Islet precursor cell (in vitro differentiated cells): ENCODE measurements at regions not wholly inside any gene's neighbourhood (a gene's known extent, or its start where the extent isn't known, plus 50 kb on each side); places are given as distances from the start of the nearest gene placed in this dataset.
A peak's percentile ranks its signal among the peaks of the same experiment; 100 is the strongest.

Experiments used
- DNase-seq: peaks from one replicate; pipeline ENCODE4 v3.0.0-alpha.2; 2018

DNA sequence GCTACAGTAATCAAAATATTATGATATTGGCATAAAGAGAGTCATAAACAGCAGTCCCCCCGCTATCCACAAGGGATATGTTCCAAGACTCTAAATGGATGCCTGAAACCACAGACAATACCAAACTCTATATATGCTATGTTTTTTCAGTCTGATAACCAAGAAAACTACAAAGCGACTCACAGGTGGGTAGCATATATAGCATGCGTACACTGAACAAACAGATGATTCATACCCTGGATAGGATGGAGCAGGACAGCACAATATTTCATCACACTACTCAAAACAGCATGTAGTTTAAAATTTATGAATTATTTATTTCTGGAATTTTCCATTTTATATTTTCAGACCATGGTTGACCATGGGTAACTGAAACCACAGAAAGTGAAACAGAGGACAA is 87.0 kb upstream of the PPP2R3A start:
- no peak for DNase-seq

DNA sequence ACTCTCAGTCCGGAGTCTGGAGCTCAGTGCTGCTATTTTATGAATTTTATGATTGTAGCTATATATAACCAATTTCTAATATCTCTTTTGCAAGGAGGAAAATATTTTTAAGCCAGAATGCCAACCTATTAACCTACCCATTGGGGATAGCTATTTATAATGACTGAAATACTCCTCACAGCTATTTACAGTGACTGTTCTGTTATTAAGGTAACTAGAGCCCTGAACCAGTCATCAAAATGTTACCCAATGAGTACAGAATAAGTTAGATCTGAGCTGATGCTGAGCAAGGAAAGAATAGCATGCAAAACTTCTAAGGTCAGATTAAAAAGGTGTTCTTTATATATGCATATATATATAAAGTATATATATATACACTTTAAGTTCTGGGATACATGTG is 79.6 kb upstream of the PPP2R3A start:
- DNase-seq: no peak

DNA sequence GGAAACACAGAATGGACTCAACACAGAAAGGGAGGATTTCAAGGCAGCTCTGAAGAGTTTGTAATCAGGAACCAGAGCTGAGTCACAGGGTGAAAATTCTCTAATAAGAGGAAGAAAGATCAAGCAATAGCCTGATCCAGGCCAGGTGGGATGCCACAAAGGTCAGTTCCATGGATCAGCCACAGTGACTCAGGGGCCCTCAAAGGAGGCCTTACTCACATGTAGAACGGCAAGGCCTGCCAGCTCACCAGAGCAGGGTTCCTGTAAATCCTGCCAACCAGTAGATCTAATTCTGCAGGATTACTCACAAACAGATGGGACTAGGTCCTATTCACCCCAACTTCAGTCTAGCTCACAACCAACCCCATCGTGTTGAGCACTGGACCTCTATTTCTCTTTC is 78.3 kb upstream of the PPP2R3A start:
- no peak for DNase-seq

DNA sequence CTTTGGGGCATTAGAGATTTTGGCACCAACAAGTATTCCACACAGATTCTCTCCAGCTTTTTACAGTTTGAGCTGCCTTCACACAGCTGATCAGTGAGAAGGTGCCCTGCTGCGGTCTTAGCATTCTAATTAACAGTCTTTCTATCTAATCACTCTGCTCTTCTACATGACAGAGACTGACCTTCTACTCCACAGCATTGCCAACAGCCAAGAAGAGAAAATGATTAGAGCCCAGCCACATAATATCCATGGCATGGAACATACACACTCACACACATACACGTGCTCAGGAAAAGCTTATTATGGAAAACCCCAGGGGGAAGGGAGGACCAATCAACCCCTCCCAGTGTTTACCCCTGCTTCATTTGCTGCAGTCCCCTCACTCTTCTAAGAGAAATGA is 76.1 kb upstream of the PPP2R3A start:
- no peak for DNase-seq

DNA sequence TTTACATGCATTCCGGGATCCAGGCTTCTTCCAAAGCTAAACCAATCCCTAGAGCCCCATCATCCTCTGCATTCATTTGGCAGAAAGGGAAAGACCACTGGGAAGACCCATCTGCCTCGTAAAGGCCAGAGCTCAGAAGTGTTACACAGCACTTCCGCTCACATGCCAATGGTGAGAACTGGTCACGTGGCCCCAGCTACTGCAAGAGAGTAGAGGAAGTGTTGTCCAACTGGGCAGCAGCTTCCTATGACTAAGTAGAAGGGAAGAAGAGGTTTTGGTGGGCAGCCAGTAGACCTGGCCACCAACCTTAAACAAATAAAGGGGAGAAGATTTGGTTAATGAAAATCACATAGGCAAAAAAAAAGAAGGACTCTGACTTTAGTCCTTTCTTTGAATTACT is 74.4 kb upstream of the PPP2R3A start:
- no peak for DNase-seq

DNA sequence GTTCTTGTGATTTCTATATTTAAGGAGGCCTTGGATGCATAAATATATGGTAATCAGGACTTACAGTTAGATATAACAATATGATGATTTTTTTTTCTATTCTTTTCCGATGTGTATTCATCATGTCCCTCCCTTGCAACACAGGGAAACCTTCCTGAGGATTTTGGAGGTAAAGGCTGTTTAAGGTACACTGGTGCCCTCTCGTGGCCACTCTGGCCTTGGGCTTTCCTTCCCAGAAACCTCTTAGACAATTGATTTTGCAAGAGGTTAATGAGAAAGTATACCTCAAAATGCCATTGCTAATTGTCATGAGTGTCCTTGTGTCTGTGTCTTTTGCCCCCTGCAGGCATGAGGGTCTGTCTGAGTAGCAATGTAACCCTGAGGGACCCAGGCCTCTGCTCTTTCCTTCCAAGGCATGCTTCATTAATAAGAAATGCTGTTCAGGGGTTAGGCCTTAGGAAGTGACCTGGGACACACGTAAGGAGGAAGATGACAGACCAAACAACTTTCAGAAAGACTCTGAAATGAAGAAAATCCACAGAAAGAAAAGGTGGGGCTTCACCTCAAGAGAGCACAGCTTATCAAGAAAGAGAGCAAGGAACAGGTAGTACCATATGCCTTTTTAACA is 70.3 kb upstream of the PPP2R3A start:
- DNase-seq: peak; percentile 87

DNA sequence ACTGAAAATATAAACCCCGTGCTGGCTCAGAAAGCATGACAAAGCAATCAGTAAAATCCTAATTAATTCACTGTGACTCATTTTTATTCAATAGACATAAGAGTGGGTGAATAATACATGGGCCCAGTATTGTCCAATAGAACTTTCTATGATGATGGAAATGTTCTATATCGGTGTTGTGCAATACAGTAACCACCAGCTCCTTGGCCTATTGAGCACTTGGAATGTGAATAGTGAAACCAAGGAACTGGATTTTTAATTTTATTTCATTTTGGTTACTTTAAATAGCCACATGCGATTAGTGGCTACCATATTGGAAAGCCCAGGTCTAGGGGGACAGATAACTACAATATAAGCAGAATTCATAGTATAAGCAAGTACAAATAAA is 69.8 kb upstream of the PPP2R3A start:
- DNase-seq: no peak

DNA sequence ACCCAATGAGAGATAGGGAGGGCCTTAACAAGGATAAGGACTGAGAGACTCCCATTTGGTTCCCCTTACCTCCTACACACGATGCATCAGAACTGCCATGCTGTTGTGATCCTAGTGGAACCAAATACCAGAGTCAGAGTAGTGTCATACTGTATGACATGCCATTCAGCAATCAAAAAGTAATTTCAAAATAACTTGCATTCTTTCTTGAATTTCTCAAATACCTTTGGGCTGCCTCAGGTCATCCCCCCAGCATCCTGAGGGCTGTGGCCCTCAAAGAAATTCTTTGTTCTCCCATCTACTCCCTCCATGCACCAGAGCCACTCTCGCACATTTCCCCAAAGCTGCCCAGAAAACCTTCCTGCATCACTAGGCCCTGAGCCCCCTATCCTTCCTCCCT is 68.9 kb upstream of the PPP2R3A start:
- DNase-seq: peak; percentile 71

DNA sequence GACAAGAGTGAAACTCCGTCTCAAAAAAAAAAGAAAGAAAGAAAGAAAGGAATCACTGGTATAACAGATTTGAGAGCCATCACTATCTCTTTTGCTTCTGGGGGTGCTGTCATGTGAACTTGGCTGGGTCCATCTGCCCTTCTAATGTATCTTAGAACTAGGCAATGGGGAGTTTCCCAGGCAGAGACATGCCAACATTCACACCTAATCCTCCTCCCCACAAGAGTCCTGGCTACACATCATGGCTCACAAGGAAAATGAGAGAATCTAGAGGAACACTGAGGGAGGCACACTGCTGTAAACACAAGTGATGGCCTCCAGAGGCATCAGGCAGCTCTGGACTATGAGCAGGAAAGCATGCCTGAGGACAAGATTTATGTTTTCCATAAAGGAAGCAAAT is 67.8 kb upstream of the PPP2R3A start:
- DNase-seq: no peak

DNA sequence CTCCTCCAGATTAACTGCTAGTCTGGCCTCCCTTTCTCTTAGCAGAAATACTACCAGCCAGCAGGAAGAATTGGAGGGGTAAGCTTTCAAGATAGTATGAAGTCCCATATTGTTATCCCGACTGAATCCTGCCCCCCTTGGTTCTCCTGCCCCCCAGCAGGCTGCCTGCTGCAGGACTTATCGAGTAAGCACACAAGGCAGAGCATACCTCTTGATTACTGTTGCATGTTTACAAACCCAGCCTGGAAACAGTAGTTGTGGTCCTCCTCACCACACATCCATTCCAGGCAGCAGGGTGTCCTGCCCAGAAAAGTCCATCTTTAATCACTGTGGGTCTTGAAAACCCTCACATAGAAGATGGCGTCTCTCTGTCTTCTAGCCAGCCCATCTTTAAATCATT is 66.8 kb upstream of the PPP2R3A start:
- no peak for DNase-seq

DNA sequence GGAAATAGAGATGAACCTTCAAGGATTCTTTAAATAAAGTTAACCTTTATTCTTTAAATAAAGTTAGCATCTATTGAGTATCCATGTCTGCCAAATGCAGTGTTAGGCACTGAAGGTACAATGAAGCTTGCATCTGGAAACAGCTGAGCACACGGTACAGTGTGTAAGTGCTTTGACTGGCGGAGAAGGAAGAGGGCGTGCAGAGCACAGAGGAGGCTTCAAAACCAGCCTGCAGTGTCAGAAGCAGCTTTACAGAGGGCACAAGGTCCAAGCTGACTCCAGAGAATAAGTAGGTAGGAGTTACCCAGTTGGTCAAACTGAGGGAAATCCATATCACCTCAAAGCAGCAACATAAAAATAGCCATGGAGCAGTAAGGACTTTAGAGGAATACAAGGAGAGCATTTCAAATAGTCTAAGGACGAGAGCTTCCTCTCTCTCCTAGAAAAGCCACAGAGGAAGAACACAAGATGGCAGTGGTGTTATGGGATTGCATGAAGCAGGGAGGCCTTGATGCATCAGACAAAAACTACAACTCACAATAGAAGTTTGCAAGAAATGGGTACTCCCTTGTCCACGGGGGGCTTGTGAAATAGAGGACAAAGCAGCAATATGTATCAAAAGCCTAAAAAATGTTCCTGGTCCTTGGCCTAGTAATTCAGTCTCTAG is 60.3 kb upstream of the PPP2R3A start:
- no peak for DNase-seq

DNA sequence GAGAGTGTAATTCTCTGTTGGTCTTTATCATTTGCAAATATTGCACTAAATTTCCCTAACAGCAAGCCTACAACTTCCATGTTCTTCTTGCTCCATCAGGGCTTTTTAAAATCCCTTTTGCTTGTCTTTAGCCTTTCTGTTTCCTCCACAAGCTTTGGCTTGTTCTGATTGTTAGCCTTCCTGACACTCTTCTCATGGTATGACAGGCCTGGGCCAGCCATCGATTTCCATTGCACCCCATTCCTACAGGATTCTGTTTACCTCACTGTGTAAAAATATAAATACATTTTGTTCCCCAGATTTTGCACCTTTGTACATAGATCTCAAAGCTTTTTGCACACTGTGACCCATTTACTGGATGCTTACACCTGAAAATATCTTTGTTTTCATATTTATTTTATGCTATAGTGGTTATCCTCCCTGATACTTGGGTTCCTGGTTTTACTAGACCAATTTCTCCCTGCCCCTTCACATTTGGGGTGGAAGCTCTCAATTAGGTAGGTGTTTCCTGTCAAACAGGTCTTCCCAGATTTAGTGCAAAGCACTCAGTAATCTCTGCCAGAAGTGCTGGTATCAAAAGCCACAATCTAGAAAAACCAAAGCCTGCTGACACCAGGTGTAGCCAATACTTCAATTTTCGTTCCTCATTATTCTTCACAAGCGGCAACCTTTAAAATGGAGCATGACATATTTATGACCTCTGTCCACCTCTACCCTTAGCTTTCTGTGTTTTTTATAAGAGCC is 57.9 kb upstream of the PPP2R3A start:
- no peak for DNase-seq

DNA sequence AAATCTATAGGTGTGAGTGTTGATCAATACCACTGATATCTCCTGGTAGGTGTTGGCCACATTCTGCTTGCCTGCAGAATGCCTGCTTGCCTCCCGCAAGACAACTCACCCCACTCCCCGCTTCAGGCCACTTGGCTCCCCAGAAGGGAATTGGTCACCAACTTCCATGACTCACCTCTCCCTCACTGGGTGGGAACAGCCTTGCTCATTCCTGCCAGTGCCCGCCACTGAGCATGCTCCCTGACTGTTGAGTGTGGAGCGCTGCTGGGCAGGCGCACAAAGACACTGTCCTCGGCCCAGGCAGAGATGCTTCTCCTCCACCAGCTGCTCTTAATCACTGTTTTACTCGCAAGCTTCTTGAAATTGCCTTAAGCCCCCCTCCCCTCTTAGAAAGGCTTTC is 57.3 kb upstream of the PPP2R3A start:
- DNase-seq: peak; percentile 85

DNA sequence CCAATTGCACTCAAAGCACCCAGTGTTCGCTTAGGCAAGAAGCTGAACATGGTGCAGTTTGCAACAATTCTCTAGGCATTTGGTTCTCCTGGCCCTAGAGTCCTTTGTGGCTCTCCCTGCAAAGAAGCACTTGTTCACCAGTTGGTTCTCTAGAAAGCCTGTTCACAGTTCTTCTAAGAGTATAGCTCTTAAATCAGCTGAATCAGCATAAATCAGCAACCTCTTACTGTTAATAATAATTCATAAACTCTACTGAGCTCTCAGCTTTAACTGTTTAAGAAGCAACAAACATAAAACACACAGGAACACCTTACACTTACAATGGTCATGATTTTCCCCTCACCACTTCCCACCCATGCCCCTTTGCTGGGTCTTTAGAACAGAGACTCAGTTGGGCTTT is 56.8 kb upstream of the PPP2R3A start:
- DNase-seq: no peak

DNA sequence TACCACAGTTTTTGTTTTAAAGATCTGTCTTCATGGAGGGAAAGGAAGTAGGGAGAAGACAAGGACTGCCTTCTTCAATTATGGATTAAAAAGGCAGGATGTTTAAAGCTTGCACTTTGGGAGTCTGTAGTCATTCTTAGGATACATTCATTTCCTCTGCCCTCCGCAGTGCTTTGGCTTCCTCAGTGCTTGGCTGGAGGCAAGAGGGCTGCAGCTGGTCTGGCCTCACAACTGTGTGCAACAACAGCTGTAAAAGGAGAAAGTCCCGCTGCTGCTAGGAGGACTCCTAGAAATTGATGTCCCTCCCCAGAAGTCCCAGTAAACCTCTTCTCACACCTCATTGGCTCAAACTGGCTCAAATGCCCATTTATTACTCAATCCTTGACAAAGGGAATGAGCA is 54.4 kb upstream of the PPP2R3A start:
- DNase-seq: no peak

DNA sequence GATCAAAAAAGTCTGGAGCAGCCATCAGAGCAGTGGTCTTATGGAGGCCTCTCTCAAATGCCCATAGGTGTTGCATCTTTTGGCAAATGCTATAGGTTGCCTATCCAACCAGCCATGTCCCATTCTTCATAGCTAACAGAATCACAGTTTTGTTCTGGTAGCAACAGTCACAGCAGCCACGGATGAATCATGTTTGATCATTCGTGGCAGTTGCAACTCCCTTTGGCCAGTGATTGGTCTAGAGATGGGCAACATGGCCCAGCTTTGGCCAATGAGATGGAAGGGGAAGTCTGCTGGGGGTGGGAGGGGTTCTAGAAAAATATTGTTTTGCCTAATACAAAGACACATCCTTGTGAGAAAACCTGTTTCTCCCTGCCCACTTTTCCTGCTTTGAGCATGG is 50.3 kb upstream of the PPP2R3A start:
- DNase-seq: no peak
